ENCODE measurements at regions not wholly inside any gene's neighbourhood (a gene's known extent, or its start where the extent isn't known, plus 50 kb on each side); places are given as distances from the start of the nearest gene placed in this dataset.

GRCh38 chr2:58730764-58731487 is 489.8 kb upstream of the FANCL start:
- DNase-seq, result no peak
- POLR2A ChIA-PET, result no interaction called here
- Mint-ChIP-seq H3K4me1 (ENCODE audit: low read depth) (no peaks in the 10 kb centered on the region), H3K36me3 (no peaks in the 10 kb centered on the region), H3K4me3 (no peak overlapping the region), H3K27ac (no peak overlapping the region), H3K27me3 (no peaks in the 10 kb centered on the region), H3K9me3 (no peaks in the 10 kb centered on the region)
- CTCF ChIA-PET, result no interaction called here
- intact Hi-C loops (cut with micrococcal nuclease), result no loop called here

- no peaks in the 10 kb centered on the region for H3K4me1 Mint-ChIP-seq (ENCODE audit: low read depth)
- intact Hi-C loops (cut with micrococcal nuclease), result no loop called here
- no peak for DNase-seq
- H3K36me3 Mint-ChIP-seq, result no peaks in the 10 kb centered on the region
- ChIA-PET POLR2A (no interaction called here), CTCF (no interaction called here)
- no peaks in the 10 kb centered on the region for H3K27me3 Mint-ChIP-seq
- no peak overlapping the region for H3K27ac Mint-ChIP-seq
- H3K9me3 Mint-ChIP-seq, result no peaks in the 10 kb centered on the region
- no peak overlapping the region for H3K4me3 Mint-ChIP-seq
Measured at GRCh38 chr2:58727981-58728656, 487.0 kb upstream of the FANCL start.

GRCh38 chr2:58721912-58722591 is 480.9 kb upstream of the FANCL start:
- Mint-ChIP-seq H3K27me3 (no peaks in the 10 kb centered on the region), H3K4me1 (ENCODE audit: low read depth) (no peaks in the 10 kb centered on the region)
- intact Hi-C loops (cut with micrococcal nuclease), result no loop called here

GRCh38 chr2:58720770-58721697 is 479.9 kb upstream of the FANCL start:
- H3K27me3 Mint-ChIP-seq, result no peaks in the 10 kb centered on the region
- H3K36me3 Mint-ChIP-seq, result no peaks in the 10 kb centered on the region
- no peak for DNase-seq
- H3K9me3 Mint-ChIP-seq, result no peaks in the 10 kb centered on the region
- no peak overlapping the region for H3K27ac Mint-ChIP-seq
- ChIA-PET CTCF (no interaction called here), POLR2A (no interaction called here)
- intact Hi-C loops (cut with micrococcal nuclease), result no loop called here
- H3K4me3 Mint-ChIP-seq, result no peak overlapping the region
- no peaks in the 10 kb centered on the region for H3K4me1 Mint-ChIP-seq (ENCODE audit: low read depth)

More at GRCh38 chr2:58721912-58722591, 480.9 kb upstream of the FANCL start:
- H3K36me3 Mint-ChIP-seq, result no peaks in the 10 kb centered on the region
- ChIA-PET CTCF (no interaction called here), POLR2A (no interaction called here)
- H3K9me3 Mint-ChIP-seq, result no peaks in the 10 kb centered on the region
- H3K27ac Mint-ChIP-seq, result no peak overlapping the region
- no peak for DNase-seq
- H3K4me3 Mint-ChIP-seq, result no peak overlapping the region

- H3K4me3 Mint-ChIP-seq, result no peak overlapping the region
- H3K27ac Mint-ChIP-seq, result no peak overlapping the region
- ChIA-PET POLR2A (no interaction called here), CTCF (interaction anchor here (1.0 kb wide), 1 partner anchor 40 kb away, joined by 3 read pairs; no protein-coding TSS in a partner anchor)
- intact Hi-C loops (cut with micrococcal nuclease), result no loop called here
- no peaks in the 10 kb centered on the region for H3K4me1 Mint-ChIP-seq (ENCODE audit: low read depth)
- H3K9me3 Mint-ChIP-seq, result no peaks in the 10 kb centered on the region
- H3K27me3 Mint-ChIP-seq, result no peaks in the 10 kb centered on the region
- H3K36me3 Mint-ChIP-seq, result no peaks in the 10 kb centered on the region
- no peak for DNase-seq
Measured at GRCh38 chr2:58720033-58720769, 479.1 kb upstream of the FANCL start.

- no peaks in the 10 kb centered on the region for H3K9me3 Mint-ChIP-seq
- H3K36me3 Mint-ChIP-seq, result no peaks in the 10 kb centered on the region
Measured at GRCh38 chr2:58715344-58715743, 474.2 kb upstream of the FANCL start.

GRCh38 chr2:58714238-58714637 is 473.1 kb upstream of the FANCL start:
- H3K4me3 Mint-ChIP-seq, result no peak overlapping the region
- H3K9me3 Mint-ChIP-seq, result no peaks in the 10 kb centered on the region
- H3K36me3 Mint-ChIP-seq, result no peaks in the 10 kb centered on the region
- intact Hi-C loops (cut with micrococcal nuclease), result no loop called here
- no peaks in the 10 kb centered on the region for H3K27me3 Mint-ChIP-seq
- no peaks in the 10 kb centered on the region for H3K4me1 Mint-ChIP-seq (ENCODE audit: low read depth)
- CTCF ChIA-PET, result no interaction called here
- POLR2A ChIA-PET, result no interaction called here
- no peak overlapping the region for H3K27ac Mint-ChIP-seq
- no peak for DNase-seq

More at GRCh38 chr2:58715344-58715743, 474.2 kb upstream of the FANCL start:
- no peak overlapping the region for H3K27ac Mint-ChIP-seq
- ChIA-PET CTCF (no interaction called here), POLR2A (no interaction called here)
- DNase-seq, result no peak
- H3K27me3 Mint-ChIP-seq, result no peaks in the 10 kb centered on the region
- no peaks in the 10 kb centered on the region for H3K4me1 Mint-ChIP-seq (ENCODE audit: low read depth)
- no peak overlapping the region for H3K4me3 Mint-ChIP-seq
- intact Hi-C loops (cut with micrococcal nuclease), result no loop called here

GRCh38 chr2:58710795-58711279 is 469.7 kb upstream of the FANCL start:
- DNase-seq, result no peak
- Mint-ChIP-seq H3K4me1 (ENCODE audit: low read depth) (no peaks in the 10 kb centered on the region), H3K36me3 (no peaks in the 10 kb centered on the region), H3K27ac (no peak overlapping the region), H3K9me3 (no peaks in the 10 kb centered on the region), H3K27me3 (peaks cover 3% of the 10 kb centered on the region), H3K4me3 (no peak overlapping the region)
- intact Hi-C loops (cut with micrococcal nuclease), result no loop called here
- CTCF ChIA-PET, result interaction anchor here (0.6 kb wide), 1 partner anchor 95 kb away, joined by 3 read pairs; no protein-coding TSS in a partner anchor
- POLR2A ChIA-PET, result no interaction called here

GRCh38 chr2:58709687-58710354 is 468.7 kb upstream of the FANCL start:
- Mint-ChIP-seq H3K27ac (no peak overlapping the region), H3K36me3 (no peaks in the 10 kb centered on the region), H3K27me3 (peaks cover 3% of the 10 kb centered on the region), H3K9me3 (no peaks in the 10 kb centered on the region), H3K4me1 (ENCODE audit: low read depth) (no peaks in the 10 kb centered on the region), H3K4me3 (no peak overlapping the region)
- DNase-seq, result no peak
- intact Hi-C loops (cut with micrococcal nuclease), result no loop called here
- ChIA-PET POLR2A (no interaction called here), CTCF (no interaction called here)

GRCh38 chr2:58709274-58709673 is 468.1 kb upstream of the FANCL start:
- ChIA-PET CTCF (no interaction called here), POLR2A (no interaction called here)
- Mint-ChIP-seq H3K9me3 (no peaks in the 10 kb centered on the region), H3K27me3 (peaks cover 3% of the 10 kb centered on the region), H3K4me1 (ENCODE audit: low read depth) (no peaks in the 10 kb centered on the region), H3K36me3 (no peaks in the 10 kb centered on the region), H3K27ac (no peak overlapping the region), H3K4me3 (no peak overlapping the region)
- intact Hi-C loops (cut with micrococcal nuclease), result no loop called here
- no peak for DNase-seq

GRCh38 chr2:58708565-58708964 is 467.4 kb upstream of the FANCL start:
- ChIA-PET POLR2A (no interaction called here), CTCF (no interaction called here)
- no peak overlapping the region for H3K27ac Mint-ChIP-seq
- no peak overlapping the region for H3K4me3 Mint-ChIP-seq
- peaks cover 3% of the 10 kb centered on the region for H3K27me3 Mint-ChIP-seq
- no peaks in the 10 kb centered on the region for H3K4me1 Mint-ChIP-seq (ENCODE audit: low read depth)
- H3K9me3 Mint-ChIP-seq, result no peaks in the 10 kb centered on the region
- intact Hi-C loops (cut with micrococcal nuclease), result no loop called here
- no peak for DNase-seq
- H3K36me3 Mint-ChIP-seq, result no peaks in the 10 kb centered on the region
